ENCODE measurements at regions not wholly inside any gene's neighbourhood (a gene's known extent, or its start where the extent isn't known, plus 50 kb on each side); places are given as distances from the start of the nearest gene placed in this dataset.
"Not testable (repeated sequence)": the region's sequence is repeated elsewhere in the genome, so short reads cannot be mapped to it uniquely, and the experiment has no call there.

- Histone ChIP-seq H3K27ac (ENCODE audit: low read depth in 2 of 2, low read length in 2 of 2) (no peak overlapping the region), H3K36me3 (ENCODE audit: control insufficient read depth in 2 of 3, insufficient read depth in 3 of 3, low read length in 3 of 3) (no peaks in the 10 kb centered on the region), H3K4me1 (ENCODE audit: control insufficient read depth in 2 of 3, insufficient read depth in 2 of 3, low read depth in 1 of 3, low read length in 3 of 3) (no peaks in the 10 kb centered on the region), H3K4me3 (ENCODE audit: low read length in 3 of 3) (no peak overlapping the region), H3K27me3 (ENCODE audit: control insufficient read depth, insufficient read depth, low read length) (no peaks in the 10 kb centered on the region), H3K9ac (ENCODE audit: low read length in 3 of 3) (no peak overlapping the region), H3K9me3 (ENCODE audit: control insufficient read depth in 2 of 3, insufficient read depth in 1 of 3, low read length in 3 of 3) (no peaks in the 10 kb centered on the region)
- FAIRE-seq (no peak), DNase-seq (no peak)
- TF ChIP-seq CTCF (IDR thresholded peaks at IDR 0.05; ENCODE audit: borderline replicate concordance, extremely low read depth, insufficient read depth): no peak
- intact Hi-C loops (cut with DNase I): no loop called here
Measured at GRCh38 chr1:60655679-60656355, 426.5 kb upstream of the NFIA start.

GRCh38 chr1:60640033-60640551 is 442.3 kb upstream of the NFIA start:
- H3K27me3 ChIP-seq (ENCODE audit: control insufficient read depth, insufficient read depth, low read length); H3K4me1 ChIP-seq (ENCODE audit: control insufficient read depth in 2 of 3, insufficient read depth in 2 of 3, low read depth in 1 of 3, low read length in 3 of 3); intact Hi-C loops (cut with DNase I); DNase-seq; H3K36me3 ChIP-seq (ENCODE audit: control insufficient read depth in 2 of 3, insufficient read depth in 3 of 3, low read length in 3 of 3); FAIRE-seq; H3K4me3 ChIP-seq (ENCODE audit: low read length in 3 of 3); H3K9ac ChIP-seq (ENCODE audit: low read length in 3 of 3); H3K9me3 ChIP-seq (ENCODE audit: control insufficient read depth in 2 of 3, insufficient read depth in 1 of 3, low read length in 3 of 3); H3K27ac ChIP-seq (ENCODE audit: low read depth in 2 of 2, low read length in 2 of 2): not testable (repeated sequence)

- H3K27me3 ChIP-seq (ENCODE audit: control insufficient read depth, insufficient read depth, low read length): no peaks in the 10 kb centered on the region
- intact Hi-C loops (cut with DNase I): no loop called here
- H3K36me3 ChIP-seq (ENCODE audit: control insufficient read depth in 2 of 3, insufficient read depth in 3 of 3, low read length in 3 of 3): no peaks in the 10 kb centered on the region
- H3K9me3 ChIP-seq (ENCODE audit: control insufficient read depth in 2 of 3, insufficient read depth in 1 of 3, low read length in 3 of 3): no peaks in the 10 kb centered on the region
- TF ChIP-seq CTCF (IDR thresholded peaks at IDR 0.05; ENCODE audit: borderline replicate concordance, extremely low read depth, insufficient read depth): no peak
- DNase-seq: no peak
- FAIRE-seq: no peak
- H3K27ac ChIP-seq (ENCODE audit: low read depth in 2 of 2, low read length in 2 of 2): no peak overlapping the region
- no peak overlapping the region for H3K4me3 ChIP-seq (ENCODE audit: low read length in 3 of 3)
- H3K4me1 ChIP-seq (ENCODE audit: control insufficient read depth in 2 of 3, insufficient read depth in 2 of 3, low read depth in 1 of 3, low read length in 3 of 3): no peaks in the 10 kb centered on the region
- H3K9ac ChIP-seq (ENCODE audit: low read length in 3 of 3): no peak overlapping the region
Measured at GRCh38 chr1:60639287-60639686, 443.1 kb upstream of the NFIA start.

- H3K36me3 ChIP-seq (ENCODE audit: control insufficient read depth in 2 of 3, insufficient read depth in 3 of 3, low read length in 3 of 3): no peaks in the 10 kb centered on the region
- H3K9ac ChIP-seq (ENCODE audit: low read length in 3 of 3): no peak overlapping the region
- DNase-seq (no peak), FAIRE-seq (no peak)
- H3K27ac ChIP-seq (ENCODE audit: low read depth in 2 of 2, low read length in 2 of 2): no peak overlapping the region
- no peaks in the 10 kb centered on the region for H3K27me3 ChIP-seq (ENCODE audit: control insufficient read depth, insufficient read depth, low read length)
- H3K9me3 ChIP-seq (ENCODE audit: control insufficient read depth in 2 of 3, insufficient read depth in 1 of 3, low read length in 3 of 3): no peaks in the 10 kb centered on the region
- intact Hi-C loops (cut with DNase I): no loop called here
- no peaks in the 10 kb centered on the region for H3K4me1 ChIP-seq (ENCODE audit: control insufficient read depth in 2 of 3, insufficient read depth in 2 of 3, low read depth in 1 of 3, low read length in 3 of 3)
- no peak overlapping the region for H3K4me3 ChIP-seq (ENCODE audit: low read length in 3 of 3)
- no peak for TF ChIP-seq CTCF (IDR thresholded peaks at IDR 0.05; ENCODE audit: borderline replicate concordance, extremely low read depth, insufficient read depth)
Measured at GRCh38 chr1:60637651-60638050, 444.7 kb upstream of the NFIA start.
